NCI-H526 treated with DMSO at 0.1 percent for 48 hours (cell line): ENCODE measurements at regions not wholly inside any gene's neighbourhood (a gene's known extent, or its start where the extent isn't known, plus 50 kb on each side); places are given as distances from the start of the nearest gene placed in this dataset.

Experiments used
- DNase-seq: peaks from one replicate; lab custom pipeline; 2025; lab: John Stamatoyannopoulos, UW

GRCh38 chr6:14187406-14187805 is 69.8 kb downstream of the CD83 start:
- DNase-seq, result no peak

- peak; percentile 84 for DNase-seq
Measured at GRCh38 chr6:14189074-14189473, 71.5 kb downstream of the CD83 start.

DNA sequence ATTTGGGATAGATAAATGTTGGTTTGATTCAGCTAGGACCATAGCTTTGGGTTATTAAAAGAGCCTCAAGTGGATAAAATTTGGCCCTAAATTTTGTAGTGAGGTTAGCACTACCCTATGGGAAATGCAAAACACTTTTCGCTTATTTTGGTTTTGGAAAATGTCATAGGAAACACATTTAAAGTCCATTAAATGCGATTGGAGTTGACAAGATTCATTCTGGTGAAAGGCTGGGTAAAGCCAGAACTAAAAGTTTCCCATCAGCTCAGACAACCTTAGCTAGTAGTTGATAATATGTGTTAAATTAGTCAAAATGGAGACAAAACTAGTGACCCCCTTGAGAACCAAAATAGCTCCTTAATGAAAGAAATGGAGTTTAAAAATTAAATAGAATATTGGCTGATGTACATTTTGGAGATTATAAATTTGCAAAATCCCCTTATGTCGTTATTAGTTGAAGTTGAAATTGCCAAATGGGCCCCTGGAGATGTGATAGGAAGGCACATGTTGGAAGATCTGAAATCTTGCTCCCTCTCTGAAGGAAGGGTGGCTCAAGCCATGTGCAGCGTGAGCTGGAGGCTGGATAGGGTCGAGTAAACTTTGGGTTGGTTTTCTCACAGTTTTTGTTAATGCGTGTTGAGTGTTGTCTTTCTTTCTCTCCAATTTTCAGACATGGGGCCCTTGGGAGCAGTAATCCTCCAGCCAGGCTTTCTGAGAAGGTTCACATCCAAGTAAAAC is 72.8 kb downstream of the CD83 start:
- DNase-seq, result no peak

GRCh38 chr6:14190929-14191224 is 73.3 kb downstream of the CD83 start:
- DNase-seq, result no peak

DNA sequence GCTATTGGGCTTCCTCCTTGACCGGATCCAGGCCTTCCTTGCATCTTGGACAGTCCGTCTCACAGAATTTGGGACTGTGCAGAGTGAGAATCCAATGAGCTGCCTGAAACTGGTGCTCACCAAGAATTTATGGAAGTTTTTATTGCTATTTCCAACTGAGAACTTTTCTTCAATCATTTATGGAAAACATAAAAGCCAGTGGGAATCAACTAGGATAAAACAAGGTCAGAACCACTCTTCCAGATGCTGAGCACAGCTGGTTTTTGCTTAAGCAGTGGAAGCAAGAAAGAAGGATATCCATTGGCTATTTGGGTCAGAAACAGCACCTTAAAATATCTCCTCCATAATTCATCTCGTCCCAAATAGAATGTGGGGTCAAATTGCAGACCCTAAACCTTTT is 74.2 kb downstream of the CD83 start:
- no peak for DNase-seq

DNA sequence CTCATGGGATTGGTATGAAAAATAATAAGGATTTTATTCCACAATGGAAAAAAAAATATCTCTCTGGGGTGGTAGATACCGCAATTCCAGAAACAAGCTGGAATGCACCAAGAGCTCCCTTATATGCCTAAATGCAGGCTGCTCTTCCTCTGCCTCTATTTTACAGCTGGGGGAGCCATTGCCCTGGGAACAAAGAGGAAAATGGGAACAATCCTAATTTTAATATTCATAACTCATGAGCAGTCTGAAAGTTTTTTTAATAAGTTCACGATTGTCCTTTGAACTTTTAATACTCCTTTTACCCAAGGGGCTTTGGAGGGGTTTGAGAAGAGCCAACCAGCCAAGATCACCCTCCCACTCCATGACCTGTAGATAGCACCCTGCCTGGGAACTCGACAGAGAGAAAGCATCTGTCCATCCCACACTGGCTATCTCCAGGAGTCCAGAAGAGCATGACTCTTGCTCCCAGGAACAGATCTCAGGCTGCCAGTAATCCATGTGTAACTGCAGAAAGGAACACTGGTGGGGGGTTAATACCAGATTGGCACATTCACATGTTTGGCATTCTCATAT is 74.7 kb downstream of the CD83 start:
- DNase-seq, result no peak

DNA sequence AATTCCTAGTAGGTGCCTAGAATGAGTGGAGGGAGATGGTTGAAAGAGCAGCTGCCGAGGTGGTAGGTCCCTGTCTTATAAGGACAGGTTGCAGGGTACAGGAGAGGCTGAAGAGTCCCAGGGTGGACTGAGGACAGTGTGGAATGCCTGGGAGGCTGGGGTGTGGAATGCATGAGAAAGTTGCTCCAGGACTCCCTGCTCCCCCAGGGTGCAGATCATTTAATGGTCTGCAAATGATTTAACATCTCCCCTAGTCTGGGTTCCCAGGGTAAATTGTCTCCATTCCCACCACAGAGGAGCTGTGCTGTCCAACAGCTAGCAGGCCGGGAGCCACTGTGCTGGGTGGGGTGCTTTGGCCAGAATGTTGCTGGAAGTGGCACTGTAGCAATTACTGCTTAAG is 76.0 kb downstream of the CD83 start:
- no peak for DNase-seq

DNA sequence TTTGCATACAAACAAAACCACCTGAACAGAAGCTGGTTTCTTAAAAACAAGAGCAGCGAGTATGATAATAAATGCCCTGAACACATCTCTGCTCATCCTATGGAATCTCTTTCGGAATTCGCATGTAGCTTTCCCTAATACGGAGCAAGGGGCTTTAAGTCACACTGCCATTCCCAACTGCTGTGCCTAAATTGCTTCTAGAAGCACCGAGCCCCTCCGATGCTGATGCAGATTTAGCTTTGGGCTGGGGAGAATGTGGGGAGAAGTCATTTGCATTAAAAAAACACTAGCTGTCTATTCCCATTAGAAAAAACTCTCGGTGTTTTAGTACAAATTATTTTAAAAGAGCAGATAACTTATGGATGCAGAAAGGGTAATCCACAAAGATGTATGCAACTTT is 76.9 kb downstream of the CD83 start:
- DNase-seq, result no peak

GRCh38 chr6:14194976-14195375 is 77.4 kb downstream of the CD83 start:
- no peak for DNase-seq

GRCh38 chr6:14196026-14196425 is 78.5 kb downstream of the CD83 start:
- DNase-seq, result no peak

- no peak for DNase-seq
Measured at GRCh38 chr6:14197118-14197517, 79.5 kb downstream of the CD83 start.

DNA sequence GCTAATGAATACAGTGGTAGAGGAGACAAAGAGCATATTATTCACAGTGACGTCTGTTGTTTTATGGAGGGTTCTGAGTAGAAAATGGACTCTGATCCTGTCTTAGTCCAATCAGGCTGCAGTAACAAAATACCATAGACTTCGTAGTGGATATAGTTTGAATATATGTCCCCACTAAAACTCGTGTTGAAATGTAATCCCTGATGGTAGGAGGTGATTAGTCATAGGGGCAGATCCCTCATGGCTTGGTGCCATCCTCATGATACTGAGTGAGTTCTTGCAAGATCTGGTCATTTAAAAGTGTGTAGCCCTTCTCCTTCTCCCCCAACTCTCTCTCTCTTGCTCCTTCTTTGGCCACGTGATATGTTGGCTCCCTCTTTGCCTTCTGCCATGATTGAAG is 82.5 kb downstream of the CD83 start:
- DNase-seq, result no peak

- DNase-seq, result no peak
Measured at GRCh38 chr6:14202947-14203346, 85.4 kb downstream of the CD83 start.

- DNase-seq, result no peak
Measured at GRCh38 chr6:14206391-14206790, 88.8 kb downstream of the CD83 start.

GRCh38 chr6:14207448-14207847 is 89.9 kb downstream of the CD83 start:
- DNase-seq, result no peak

GRCh38 chr6:14209000-14209399 is 91.4 kb downstream of the CD83 start:
- DNase-seq, result no peak

DNA sequence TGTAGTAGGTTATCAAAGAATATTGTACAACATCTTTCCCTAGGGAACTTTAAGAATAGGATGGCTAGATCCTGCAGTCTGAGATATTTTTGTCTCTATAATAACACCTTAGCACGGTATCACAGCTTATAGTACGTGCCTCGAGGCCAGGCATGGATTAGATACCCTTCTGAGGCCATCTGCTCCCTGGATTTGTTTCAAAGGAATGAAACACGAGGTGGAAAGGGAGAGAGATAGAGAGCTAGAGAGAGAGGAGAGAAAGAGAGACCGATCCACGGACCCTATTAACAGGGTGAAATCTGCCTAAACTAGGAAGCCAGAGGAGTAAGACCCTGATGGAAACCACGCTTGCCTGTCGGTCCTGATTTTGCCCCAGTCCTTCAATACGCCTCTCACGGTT is 92.5 kb downstream of the CD83 start:
- DNase-seq, result no peak

GRCh38 chr6:14210663-14211561 is 93.3 kb downstream of the CD83 start:
- peak; percentile 88 for DNase-seq

DNA sequence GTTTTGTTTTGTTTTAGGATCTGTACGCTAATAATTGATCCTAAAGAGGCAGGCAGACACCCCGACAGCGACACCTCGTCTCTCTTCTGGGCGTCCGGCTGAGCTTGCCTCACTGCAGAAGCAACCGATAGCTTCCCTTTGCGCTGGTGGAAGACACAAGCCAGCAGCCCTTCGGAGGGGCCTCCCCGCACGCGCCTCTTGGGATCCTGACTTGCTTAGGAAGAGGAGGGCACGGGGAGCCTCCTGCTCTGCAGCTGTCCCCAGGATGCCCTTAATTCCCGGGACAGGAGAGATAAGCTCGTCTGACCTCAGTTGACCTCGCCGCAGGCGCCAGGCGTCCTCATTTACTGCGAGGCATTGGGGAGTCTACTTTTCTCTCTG is 94.0 kb downstream of the CD83 start:
- no peak for DNase-seq

DNA sequence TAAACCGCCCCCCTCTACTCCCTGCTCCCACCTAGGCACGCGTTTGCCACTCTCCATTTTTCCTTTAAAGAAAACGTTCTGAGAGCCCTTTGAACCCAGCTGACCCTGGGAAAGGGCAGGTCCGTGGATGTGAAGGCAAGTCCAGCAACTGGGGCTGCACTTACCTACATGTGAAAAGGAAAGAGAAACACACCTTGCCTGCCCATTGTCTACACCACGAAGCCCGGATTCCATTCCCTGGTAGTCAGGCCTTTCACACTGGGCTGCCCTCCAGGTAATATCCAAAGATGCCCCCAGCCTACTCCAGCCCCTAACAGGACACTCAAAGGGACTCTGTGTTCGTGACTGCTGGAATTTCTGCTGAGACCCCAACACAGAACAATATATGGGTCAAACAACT is 94.4 kb downstream of the CD83 start:
- no peak for DNase-seq

- DNase-seq, result no peak
Measured at GRCh38 chr6:14212632-14213031, 95.1 kb downstream of the CD83 start.

GRCh38 chr6:14216946-14217684 is 99.5 kb downstream of the CD83 start:
- no peak for DNase-seq
